CD14-positive monocyte (primary cell): ENCODE measurements at regions not wholly inside any gene's neighbourhood (a gene's known extent, or its start where the extent isn't known, plus 50 kb on each side); places are given as distances from the start of the nearest gene placed in this dataset.

Experiments used
- DNase-seq, 3 donors: peaks; one replicate each; pipeline ENCODE4 v3.0.0-alpha.2; 2011 to 2022
- H2AFZ ChIP-seq: 2 replicates; pipeline ENCODE4 v1.6.0; 2012; ENCODE audit warnings: mild to moderate bottlenecking, low read depth, low read length, inconsistent platforms; ENCODE audit not compliant: insufficient read depth, poor library complexity, severe bottlenecking
- H3K27ac ChIP-seq, 2 donors: 1 replicate in 1 of 2; 2 replicates in 1 of 2; pipeline ENCODE4 v1.5.1; 2012 to 2013; ENCODE audit warnings: low read length in 2 of 2, control low read depth in 1 of 2, inconsistent platforms in 1 of 2, low read depth in 1 of 2, mild to moderate bottlenecking in 1 of 2
- H3K27me3 ChIP-seq, 2 donors: one replicate each; pipeline versions ENCODE4 v1.6.0 to v1.6.1; 2011 to 2013; ENCODE audit warnings: low read length in 2 of 2; ENCODE audit not compliant: control insufficient read depth in 2 of 2, insufficient read depth in 2 of 2
- H3K36me3 ChIP-seq, 2 donors: replicated peaks in 1 of 2; 1 replicate in 1 of 2; 2 replicates in 1 of 2; pipeline versions ENCODE4 v1.5.1 to v1.6.1; 2012 to 2013; ENCODE audit warnings: low read length in 2 of 2, control low read depth in 1 of 2, inconsistent platforms in 1 of 2, mild to moderate bottlenecking in 1 of 2; ENCODE audit not compliant: insufficient read depth in 2 of 2, control insufficient read depth in 1 of 2
- H3K4me1 ChIP-seq, 2 donors: 1 replicate in 1 of 2; 2 replicates in 1 of 2; pipeline versions ENCODE4 v1.5.1 to v1.6.1; 2012 to 2013; ENCODE audit warnings: low read length in 2 of 2, control low read depth in 1 of 2, inconsistent platforms in 1 of 2, mild to moderate bottlenecking in 1 of 2, moderate library complexity in 1 of 2; ENCODE audit not compliant: insufficient read depth in 2 of 2, control insufficient read depth in 1 of 2
- H3K4me2 ChIP-seq: replicated peaks from 2 replicates; pipeline ENCODE3; 2012; ENCODE audit warnings: low read length, moderate library complexity, mild to moderate bottlenecking; ENCODE audit not compliant: poor library complexity, severe bottlenecking; ENCODE audit errors: extremely low read depth
- H3K4me3 ChIP-seq, 3 experiments: fragments of 200-600 bp in 1 of 3; sonication (generic) in 1 of 3; replicated peaks in 1 of 3; 1 replicate in 2 of 3; 2 replicates in 1 of 3; pipeline ENCODE4 v1.5.1; 2011 to 2013; ENCODE audit warnings: low read length in 3 of 3, mild to moderate bottlenecking in 3 of 3, control low read depth in 2 of 3, low read depth in 2 of 3, inconsistent platforms in 1 of 3, moderate library complexity in 1 of 3
- H3K79me2 ChIP-seq: 2 replicates; pipeline ENCODE4 v1.6.0; 2012; ENCODE audit warnings: mild to moderate bottlenecking, control low read depth, inconsistent platforms, low read length, moderate library complexity; ENCODE audit not compliant: insufficient read depth
- H3K9ac ChIP-seq: 2 replicates; pipeline ENCODE4 v1.6.0; 2017; ENCODE audit warnings: low read length, mild to moderate bottlenecking; ENCODE audit not compliant: insufficient read depth, poor library complexity, severe bottlenecking
- H3K9me3 ChIP-seq, 2 donors: replicated peaks in 1 of 2; 1 replicate in 1 of 2; 2 replicates in 1 of 2; pipeline versions ENCODE4 v1.5.1 to v1.6.1; 2012 to 2013; ENCODE audit warnings: low read length in 2 of 2, control low read depth in 1 of 2; ENCODE audit not compliant: control insufficient read depth in 1 of 2, insufficient read depth in 1 of 2
- H4K20me1 ChIP-seq: 2 replicates; pipeline ENCODE4 v1.6.0; 2012; ENCODE audit warnings: mild to moderate bottlenecking, low read length, control low read depth, moderate library complexity; ENCODE audit not compliant: insufficient read depth
- H3K27ac Mint-ChIP-seq, 7 donors: one replicate each; pipeline ENCODE4 v1.8.0; 2020; ENCODE audit warnings: mild to moderate bottlenecking in 7 of 7, mixed read lengths in 7 of 7, moderate library complexity in 6 of 7, inconsistent platforms in 2 of 7
- H3K27me3 Mint-ChIP-seq, 3 donors: one replicate each; pipeline ENCODE4 v1.8.0; 2021 to 2022; ENCODE audit warnings: low read depth in 3 of 3, mild to moderate bottlenecking in 3 of 3, mixed read lengths in 3 of 3, moderate library complexity in 3 of 3, inconsistent platforms in 1 of 3
- H3K36me3 Mint-ChIP-seq, 2 donors: one replicate each; pipeline ENCODE4 v1.8.0; 2020; ENCODE audit warnings: mixed read lengths in 2 of 2, inconsistent platforms in 1 of 2, mild to moderate bottlenecking in 1 of 2
- H3K4me1 Mint-ChIP-seq: one replicate; pipeline ENCODE4 v1.8.0; 2020; ENCODE audit warnings: mild to moderate bottlenecking, mixed read lengths
- H3K4me3 Mint-ChIP-seq, 2 donors: one replicate each; pipeline ENCODE4 v1.8.0; 2020; ENCODE audit warnings: mild to moderate bottlenecking in 2 of 2, mixed read lengths in 2 of 2, moderate library complexity in 1 of 2
- H3K9me3 Mint-ChIP-seq, 7 donors: one replicate each; pipeline ENCODE4 v1.8.0; 2020 to 2022; ENCODE audit warnings: mixed read lengths in 7 of 7, mild to moderate bottlenecking in 6 of 7, moderate library complexity in 6 of 7, inconsistent platforms in 2 of 7
- CTCF ChIP-seq: fragments of 200-600 bp; IDR thresholded peaks from one replicate; pipeline ENCODE4 v1.8.0; 2022; ENCODE audit warnings: antibody characterized with exemption, mild to moderate bottlenecking
- WGBS: methylation state at CpG from one replicate; pipeline ENCODE4 v1.1.5; 2013; ENCODE audit warnings: missing lambda C conversion rate; ENCODE audit not compliant: insufficient coverage; 5-methylcytosine and 5-hydroxymethylcytosine counted together
- intact Hi-C, 2 donors: fragments of 100-400 bp; cut with micrococcal nuclease; formaldehyde crosslinking; loops; one replicate each; pipeline versions ENCODE4 v1.15.0 to v1.15.1; 2023

GRCh38 chr3:103421460-103421859 is 986.6 kb downstream of the ZPLD1 start:
- Histone ChIP-seq H3K9me3 (peaks cover 0 to 3% of the 10 kb centered on the region in 2 donors), H4K20me1 (no peaks in the 10 kb centered on the region), H3K36me3 (no peaks in the 10 kb centered on the region), H3K4me1 (no peaks in the 10 kb centered on the region), H3K4me2 (no peak overlapping the region), H3K9ac (no peak overlapping the region), H3K79me2 (no peaks in the 10 kb centered on the region), H3K27me3 (no peaks in the 10 kb centered on the region), H2AFZ (no peak overlapping the region), H3K27ac (no peak overlapping the region), H3K4me3 (no peak overlapping the region)
- no CpG with 5 or more reads among the region's 3 CpGs for WGBS
- H3K36me3 Mint-ChIP-seq: no peaks in the 10 kb centered on the region
- no peak for DNase-seq
- no peak overlapping the region for H3K27ac Mint-ChIP-seq
- intact Hi-C loops: no loop called here
- no peak overlapping the region for H3K4me3 Mint-ChIP-seq
- H3K4me1 Mint-ChIP-seq: no peaks in the 10 kb centered on the region
- H3K9me3 Mint-ChIP-seq: peaks cover 0 to 5% (median 0%) of the 10 kb centered on the region in 7 donors
- TF ChIP-seq CTCF: no peak
- no peaks in the 10 kb centered on the region for H3K27me3 Mint-ChIP-seq

- Histone ChIP-seq H3K9me3 (peaks cover 8 to 12% of the 10 kb centered on the region in 2 donors), H3K4me2 (no peak overlapping the region), H2AFZ (no peak overlapping the region), H3K9ac (no peak overlapping the region), H3K4me3 (no peak overlapping the region), H3K4me1 (no peaks in the 10 kb centered on the region), H3K27me3 (no peaks in the 10 kb centered on the region), H3K27ac (no peak overlapping the region), H3K36me3 (no peaks in the 10 kb centered on the region), H4K20me1 (no peaks in the 10 kb centered on the region), H3K79me2 (no peaks in the 10 kb centered on the region)
- intact Hi-C loops: no loop called here
- Mint-ChIP-seq H3K4me1 (no peaks in the 10 kb centered on the region), H3K9me3 (peaks cover 2 to 14% (median 7%) of the 10 kb centered on the region in 7 donors), H3K4me3 (no peak overlapping the region), H3K27ac (no peak overlapping the region), H3K36me3 (no peaks in the 10 kb centered on the region), H3K27me3 (no peaks in the 10 kb centered on the region)
- no peak for DNase-seq
- 83% methylated on average over 1 of the region's 4 CpGs for WGBS
- no peak for TF ChIP-seq CTCF
Observed at GRCh38 chr3:103437883-103438282, 1003.1 kb downstream of the ZPLD1 start.
